Stimulated activated naive CD4-positive, alpha-beta T cell (primary cell): ENCODE measurements at regions not wholly inside any gene's neighbourhood (a gene's known extent, or its start where the extent isn't known, plus 50 kb on each side); places are given as distances from the start of the nearest gene placed in this dataset.
"Not testable (repeated sequence)": the region's sequence is repeated elsewhere in the genome, so short reads cannot be mapped to it uniquely, and the experiment has no call there.

Experiments
- DNase-seq, 6 experiments: peaks; one replicate each; lab custom pipeline; 2025; lab: John Stamatoyannopoulos, UW

DNA sequence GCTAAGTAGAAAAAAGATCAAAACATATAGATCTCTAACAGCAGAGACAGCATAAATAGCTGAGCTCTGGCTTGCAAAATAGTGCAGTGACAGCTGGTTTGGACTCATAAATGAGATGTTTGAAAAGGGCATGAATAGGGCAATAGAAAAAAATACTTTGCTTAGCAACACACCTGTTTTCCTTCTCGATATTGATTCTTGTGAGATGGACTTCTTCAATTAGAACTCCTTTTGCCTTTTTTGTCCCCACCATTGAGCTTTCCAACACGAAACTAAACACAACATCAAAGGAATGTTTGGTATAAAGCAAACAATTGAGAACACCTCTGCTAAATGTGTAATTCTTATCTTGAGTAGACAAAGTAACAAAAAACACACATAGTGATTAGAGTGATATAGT, 726.3 kb downstream of the RAPGEF2 start:
- no peak for DNase-seq

DNA sequence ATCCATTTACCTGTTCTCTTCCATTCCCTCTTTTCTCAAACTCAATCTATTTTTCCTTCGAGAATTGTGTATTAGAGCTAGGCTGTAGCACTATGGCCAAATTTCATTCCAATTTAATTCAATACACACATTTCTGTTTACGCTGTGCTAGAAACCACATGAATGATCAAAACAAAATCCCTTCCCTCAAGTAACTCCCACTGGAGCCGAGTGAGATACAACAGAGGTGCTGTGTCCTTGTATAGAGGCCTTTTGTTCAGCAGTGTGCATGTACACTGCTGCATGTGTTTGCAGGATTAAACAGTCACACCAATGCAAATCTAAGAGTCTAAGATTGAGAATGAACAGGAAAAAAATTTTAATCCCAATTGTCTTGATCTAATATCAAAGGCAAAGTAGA, 734.2 kb downstream of the RAPGEF2 start:
- DNase-seq, result no peak

DNA sequence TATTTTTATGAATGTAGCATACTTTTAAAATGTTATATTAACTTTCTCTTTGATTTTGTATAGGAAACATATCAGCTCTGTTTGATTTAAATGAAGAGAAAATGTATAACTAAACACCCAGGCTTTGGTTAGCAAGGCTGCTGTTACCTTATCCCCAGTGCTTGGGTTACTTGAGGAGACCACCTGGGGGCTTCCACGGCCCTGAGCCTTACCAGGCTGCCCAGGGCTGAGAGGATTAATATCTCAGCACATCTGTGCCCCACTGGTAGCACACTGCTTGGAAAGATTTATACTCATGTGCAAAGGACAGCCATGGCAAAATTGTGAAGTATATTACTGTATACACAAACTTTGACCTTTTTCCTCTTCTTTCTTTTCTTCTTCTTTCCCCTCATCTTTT, 752.9 kb downstream of the RAPGEF2 start:
- no peak for DNase-seq

DNA sequence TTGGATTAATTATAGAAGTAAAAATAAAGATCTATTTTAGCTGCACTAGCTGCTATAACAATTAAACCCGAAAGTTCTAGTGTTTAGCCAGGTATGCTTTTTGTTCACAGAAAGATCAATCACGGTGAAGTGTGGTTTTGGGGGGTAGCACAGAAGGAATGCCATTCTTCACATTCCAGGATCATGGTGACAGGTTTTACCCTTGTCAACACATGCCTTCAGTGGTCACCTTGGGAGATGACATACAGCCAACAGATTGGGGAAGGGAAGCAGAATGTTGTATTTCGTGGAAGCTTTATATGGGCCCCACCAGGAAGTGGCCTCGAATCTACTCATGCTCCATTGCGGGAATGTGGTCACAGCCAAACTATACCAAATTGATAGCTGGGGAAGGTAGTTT, 753.6 kb downstream of the RAPGEF2 start:
- DNase-seq, result no peak

GRCh38 chr4:159859656-159860148, 756.8 kb downstream of the RAPGEF2 start:
- no peak for DNase-seq

DNA sequence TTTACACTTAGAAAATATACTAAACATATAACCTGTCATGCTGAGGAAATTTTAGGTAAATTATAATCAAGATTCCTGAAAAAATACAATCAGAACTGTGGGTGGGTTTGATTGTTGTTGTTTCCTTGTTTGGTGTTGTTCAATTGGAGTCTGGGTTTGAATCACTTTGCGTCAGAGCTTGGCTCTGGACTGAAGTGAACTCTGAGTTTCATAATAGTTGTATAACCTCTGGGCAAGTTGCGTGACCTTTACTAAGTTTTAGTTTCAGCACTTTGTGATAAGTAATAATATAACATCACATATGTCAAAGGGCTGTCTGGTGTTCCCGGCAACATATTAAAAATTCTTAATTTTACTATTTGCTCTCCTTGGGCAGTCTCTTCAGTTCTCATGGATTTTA, 758.1 kb downstream of the RAPGEF2 start:
- no peak for DNase-seq

- DNase-seq, result no peak
Observed at GRCh38 chr4:159864337-159864736, 761.5 kb downstream of the RAPGEF2 start.

DNA sequence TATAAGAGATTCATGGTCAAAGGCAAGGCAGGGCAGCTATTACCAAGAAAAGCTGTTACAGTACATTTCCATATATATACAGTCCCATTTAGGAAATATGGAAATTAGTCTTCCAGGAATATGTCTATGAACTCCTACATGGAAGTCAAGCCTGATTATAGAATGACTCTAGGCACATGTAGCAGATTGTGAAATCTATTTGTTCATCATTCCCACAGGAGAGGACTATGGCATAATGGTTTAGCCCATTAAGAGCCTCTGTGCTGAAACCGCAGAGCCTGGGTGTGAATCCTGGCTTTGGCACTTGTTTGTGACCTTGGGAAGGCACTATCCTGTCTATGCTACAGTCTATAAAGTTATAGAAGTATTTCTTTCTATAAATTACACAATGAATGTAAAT, 764.8 kb downstream of the RAPGEF2 start:
- DNase-seq, result no peak

DNA sequence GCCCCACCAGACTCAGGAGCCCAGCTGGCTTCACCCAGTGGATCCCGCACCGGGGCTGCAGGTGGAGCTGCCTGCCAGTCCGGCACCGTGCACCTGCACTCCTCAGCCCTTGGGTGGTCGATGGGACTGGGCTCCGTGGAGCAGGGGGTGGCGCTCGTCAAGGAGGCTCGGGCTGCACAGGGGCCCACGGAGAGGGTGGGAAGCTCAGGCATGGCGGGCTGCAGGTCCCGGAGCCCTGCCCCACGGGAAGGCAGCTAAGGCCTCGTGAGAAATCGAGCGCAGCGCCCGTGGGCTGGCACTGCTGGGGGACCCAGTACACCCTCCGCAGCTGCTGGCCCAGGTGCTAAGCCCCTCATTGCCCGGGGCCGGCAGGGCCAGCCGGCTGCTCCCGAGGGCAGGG, 766.1 kb downstream of the RAPGEF2 start:
- DNase-seq, result not testable (repeated sequence)

DNA sequence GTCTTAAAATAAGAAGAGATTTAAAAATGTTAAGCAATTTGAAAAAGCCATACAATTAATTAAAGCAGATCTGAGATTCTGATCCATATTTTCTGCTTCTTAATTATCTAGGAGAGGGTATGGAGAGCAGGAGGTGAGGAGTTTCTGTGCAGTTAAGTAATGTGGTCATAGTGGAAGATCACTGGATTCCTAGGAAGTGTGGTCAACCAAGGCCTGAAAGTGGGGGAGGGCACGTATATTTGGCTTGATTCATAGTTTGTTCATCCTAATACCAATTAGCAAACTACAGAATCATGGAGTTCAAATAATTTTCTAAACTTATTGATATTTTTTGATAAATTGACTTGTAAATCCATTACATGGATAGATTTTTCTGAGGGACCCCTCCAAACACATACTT, 768.3 kb downstream of the RAPGEF2 start:
- no peak for DNase-seq

GRCh38 chr4:159881158-159881557, 778.3 kb downstream of the RAPGEF2 start:
- no peak for DNase-seq

DNA sequence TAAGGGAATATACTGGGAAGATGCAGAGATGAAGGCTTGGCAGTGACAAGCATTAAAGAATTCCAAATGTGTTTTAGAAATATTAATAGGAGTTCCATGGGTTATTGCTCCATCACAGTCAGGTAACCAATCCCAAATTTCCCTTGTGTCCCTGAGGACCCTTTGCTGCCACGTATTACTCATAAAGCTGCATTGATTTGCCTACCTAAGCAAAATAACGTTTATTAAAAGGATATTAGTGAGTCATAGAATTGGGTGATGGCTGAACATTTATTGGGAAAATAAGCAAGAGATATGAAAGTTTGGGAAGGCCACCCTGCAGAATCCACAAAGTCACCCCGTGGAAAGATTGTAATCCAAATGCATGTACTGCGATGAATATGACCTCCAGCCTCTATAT, 782.1 kb downstream of the RAPGEF2 start:
- DNase-seq, result no peak

DNA sequence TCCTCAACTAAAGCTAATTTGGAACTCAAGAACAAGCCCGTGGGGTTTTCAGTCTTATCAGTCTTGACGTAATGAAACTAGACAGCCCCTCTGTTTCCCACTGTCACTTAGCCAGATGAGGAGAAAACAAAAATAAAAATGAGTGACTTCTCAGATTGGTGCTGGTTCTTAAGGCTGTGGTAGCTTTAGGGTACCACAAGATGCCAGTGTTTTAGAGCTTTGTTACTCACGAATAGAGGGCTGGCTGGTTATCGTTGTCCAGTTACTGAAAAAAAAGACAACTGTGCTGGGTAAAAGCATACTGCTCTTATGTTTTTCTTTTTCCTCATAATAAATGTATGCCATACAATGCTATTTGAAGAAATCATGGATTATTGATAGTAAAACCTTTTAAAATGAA, 796.7 kb downstream of the RAPGEF2 start:
- DNase-seq, result no peak

DNA sequence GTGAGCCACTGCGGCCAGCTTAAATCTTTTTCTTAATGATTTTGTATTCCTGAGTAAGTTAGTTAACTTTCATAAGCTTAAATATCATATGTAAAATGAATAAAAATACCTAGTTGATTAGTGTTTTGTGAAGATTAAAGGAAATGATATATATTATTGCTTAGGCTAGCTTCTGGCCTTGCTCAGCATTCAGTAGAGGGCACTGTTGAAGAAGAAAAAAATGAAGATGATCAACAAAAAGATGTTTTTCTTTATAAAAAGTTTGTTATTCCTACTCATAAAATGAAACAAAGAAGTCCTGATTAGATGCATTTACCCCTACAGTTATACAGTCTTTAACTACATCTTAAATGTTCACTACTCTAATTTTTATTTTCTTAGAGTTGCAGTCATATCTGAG, 797.7 kb downstream of the RAPGEF2 start:
- DNase-seq, result no peak

DNA sequence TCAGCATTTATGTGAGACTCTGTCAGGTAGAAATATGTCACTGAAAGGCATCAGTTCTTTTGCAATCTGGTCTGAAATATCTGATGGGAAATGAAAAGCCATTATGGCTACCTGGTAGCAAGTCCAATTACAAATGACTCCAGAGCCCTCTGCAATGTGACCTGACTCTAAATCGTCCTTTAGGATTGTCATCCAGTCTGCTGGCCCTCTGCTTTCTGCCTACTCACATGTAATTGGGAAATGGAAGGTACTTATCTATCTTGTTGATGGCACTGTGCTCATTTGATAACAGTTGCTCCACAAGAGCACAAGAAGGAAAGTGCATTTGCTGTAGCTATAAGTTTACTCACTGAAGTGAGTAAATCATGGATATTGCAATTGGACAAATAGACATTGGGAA, 799.8 kb downstream of the RAPGEF2 start:
- DNase-seq, result no peak

DNA sequence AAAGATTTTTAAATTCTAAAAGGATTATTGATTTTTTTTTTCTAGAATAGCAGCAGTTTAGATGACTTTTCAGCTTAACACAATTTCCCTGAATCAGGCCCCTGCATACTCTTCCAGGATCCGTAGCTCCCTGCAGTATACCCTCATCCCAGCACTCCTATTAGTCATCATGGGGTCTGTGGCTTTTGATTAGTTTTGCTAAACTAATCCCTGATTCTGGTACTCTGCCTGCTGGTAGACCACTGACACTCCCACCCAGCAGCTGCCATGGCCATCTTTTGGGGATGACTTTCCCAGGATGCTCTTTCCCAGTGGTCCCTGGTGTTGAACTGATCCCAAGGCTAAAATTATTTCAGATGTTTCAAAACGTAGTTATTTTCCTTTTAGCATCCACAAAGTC, 802.0 kb downstream of the RAPGEF2 start:
- no peak for DNase-seq

GRCh38 chr4:159906051-159906450, 803.2 kb downstream of the RAPGEF2 start:
- no peak for DNase-seq

GRCh38 chr4:159906517-159906916, 803.6 kb downstream of the RAPGEF2 start:
- DNase-seq, result no peak

GRCh38 chr4:159910721-159911120, 807.8 kb downstream of the RAPGEF2 start:
- no peak for DNase-seq

- DNase-seq, result no peak
Observed at GRCh38 chr4:159922119-159922518, 819.2 kb downstream of the RAPGEF2 start.

GRCh38 chr4:159925770-159926169, 822.9 kb downstream of the RAPGEF2 start:
- no peak for DNase-seq

DNA sequence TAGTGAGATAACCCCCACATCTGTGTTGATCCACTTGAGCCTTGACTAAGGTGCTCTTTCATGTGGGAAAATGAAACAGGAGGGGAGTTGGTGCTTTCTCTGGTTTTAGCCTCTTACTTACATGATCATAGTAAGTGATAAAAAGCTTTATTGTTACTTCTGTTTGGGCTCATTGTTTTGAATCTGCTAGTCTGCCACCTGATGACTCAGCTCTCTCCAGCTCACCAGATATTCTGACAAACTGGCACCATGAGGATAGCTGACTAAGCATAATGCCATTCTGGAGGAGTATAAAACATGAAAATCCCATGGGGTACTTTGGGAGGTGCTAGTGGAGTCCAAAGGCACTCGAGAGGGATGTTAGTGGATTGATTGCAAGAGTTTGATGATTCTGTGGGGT, 824.0 kb downstream of the RAPGEF2 start:
- no peak for DNase-seq

DNA sequence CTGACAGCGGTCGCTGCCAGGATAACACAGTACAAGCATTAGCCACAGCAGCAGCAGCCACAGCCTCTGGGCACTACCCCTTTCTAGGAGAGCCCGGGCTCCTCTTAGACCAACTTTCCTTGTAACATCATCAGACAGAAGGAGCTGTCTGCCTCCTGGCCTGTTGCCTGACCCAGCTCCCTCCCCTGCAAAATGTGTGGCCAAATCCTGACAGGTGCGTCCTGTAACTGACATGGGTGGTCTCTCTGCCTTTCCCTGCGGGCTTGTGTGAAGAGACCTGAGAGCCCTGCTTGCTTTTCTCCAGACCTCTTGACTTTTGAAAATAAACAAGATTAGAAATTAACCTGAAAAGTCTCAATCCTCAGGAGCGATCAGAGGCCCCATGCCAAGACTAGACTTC, 824.9 kb downstream of the RAPGEF2 start:
- DNase-seq, result no peak

DNA sequence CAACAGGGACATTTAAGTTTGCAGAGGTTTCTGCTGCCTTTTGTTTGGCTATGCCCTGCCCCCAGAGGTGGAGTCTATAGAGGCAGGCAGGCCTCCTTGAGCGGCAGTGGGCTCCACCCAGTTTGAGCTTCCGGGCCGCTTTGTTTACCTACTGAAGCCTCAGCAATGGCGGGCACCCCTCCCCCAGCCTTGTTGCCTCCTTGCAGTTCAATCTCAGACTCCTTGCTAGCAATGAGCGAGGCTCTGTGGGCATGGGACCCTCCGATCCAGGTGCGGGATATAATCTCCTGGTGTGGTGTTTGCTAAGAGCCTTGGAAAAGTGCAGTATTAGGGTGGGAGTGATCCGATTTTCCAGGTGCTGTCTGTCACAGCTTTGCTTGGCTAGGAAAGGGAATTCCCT, 831.7 kb downstream of the RAPGEF2 start:
- not testable (repeated sequence) for DNase-seq

- DNase-seq, result no peak
Observed at GRCh38 chr4:159937595-159937994, 834.7 kb downstream of the RAPGEF2 start.
